Endothelial cell of umbilical vein (primary cell): ENCODE measurements at regions not wholly inside any gene's neighbourhood (a gene's known extent, or its start where the extent isn't known, plus 50 kb on each side); places are given as distances from the start of the nearest gene placed in this dataset.
A peak's percentile ranks its signal among the peaks of the same experiment; 100 is the strongest.

Experiments used
- BruUV-seq: library from RNA; stranded (reverse); fragments of 400-500 nt; replicated peaks from 2 replicates; lab custom pipeline; 2021; lab: Mats Ljungman, UMichigan
- CTCF ChIA-PET: fragments of 300-600, 350-600 bp; sonication (Branson Sonifier 250); formaldehyde crosslinking; loops from one replicate; lab custom pipeline; 2021; ENCODE audit warnings: antibody characterized with exemption, inconsistent platforms; lab: Charles Lee
- POLR2A ChIA-PET: fragments of 300-600, 350-600 bp; sonication (Branson Sonifier 250); formaldehyde crosslinking; loops from one replicate; lab custom pipeline; 2021; ENCODE audit warnings: antibody characterized with exemption, inconsistent platforms; lab: Charles Lee
- DNase-seq: peaks from one replicate; pipeline ENCODE4 v3.0.0-alpha.2; 2011; ENCODE audit warnings: low read depth, low spot score
- FAIRE-seq: peaks from 2 replicates; lab custom pipeline; 2011; peaks lifted over from hg19 to GRCh38; lab: Jason Lieb, UNC
- H2AFZ ChIP-seq: 2 replicates; pipeline ENCODE4 v1.6.0; 2012; ENCODE audit warnings: low read depth, low read length, control low read depth, inconsistent platforms
- H3K27ac ChIP-seq: 2 replicates; pipeline ENCODE4 v1.5.1; 2011; ENCODE audit warnings: low read depth, mild to moderate bottlenecking, control low read depth, low read length, moderate library complexity; ENCODE audit not compliant: insufficient read depth
- H3K27me3 ChIP-seq, 2 experiments: 2 replicates each; pipeline versions ENCODE4 v1.6.0 to v1.6.1; 2011; ENCODE audit warnings: low read length in 2 of 2, mixed read lengths in 1 of 2; ENCODE audit not compliant: control insufficient read depth in 2 of 2, insufficient read depth in 2 of 2
- H3K36me3 ChIP-seq, 2 experiments: 2 replicates in 1 of 2; 3 replicates in 1 of 2; pipeline ENCODE4 v1.5.1; 2011; ENCODE audit warnings: low read length in 2 of 2, mild to moderate bottlenecking in 1 of 2, moderate library complexity in 1 of 2; ENCODE audit not compliant: control insufficient read depth in 2 of 2, insufficient read depth in 2 of 2; ENCODE audit errors: extremely low read depth in 1 of 2
- H3K4me1 ChIP-seq: 3 replicates; pipeline ENCODE4 v1.5.1; 2011; ENCODE audit warnings: mild to moderate bottlenecking, low read length; ENCODE audit not compliant: control insufficient read depth, insufficient read depth; ENCODE audit errors: extremely low read depth
- H3K4me2 ChIP-seq: 2 replicates; pipeline ENCODE4 v1.6.1; 2011; ENCODE audit warnings: low read length, control low read depth, mixed read lengths; ENCODE audit not compliant: insufficient read depth
- H3K4me3 ChIP-seq, 3 experiments: fragments of 200-600 bp in 1 of 3; sonication (generic), shearing (Covaris generic) in 1 of 3; replicated peaks in 1 of 3; 2 replicates each; pipeline ENCODE4 v1.5.1; 2011 to 2016; ENCODE audit warnings: control low read depth in 3 of 3, low read length in 3 of 3, mild to moderate bottlenecking in 2 of 3, inconsistent platforms in 1 of 3, low read depth in 1 of 3, moderate library complexity in 1 of 3; ENCODE audit not compliant: insufficient read depth in 1 of 3
- H3K79me2 ChIP-seq: 2 replicates; pipeline ENCODE4 v1.6.0; 2012; ENCODE audit warnings: low read length, inconsistent platforms; ENCODE audit not compliant: control insufficient read depth, insufficient read depth
- H3K9ac ChIP-seq: replicated peaks from 2 replicates; pipeline ENCODE3; 2011; ENCODE audit warnings: low read length, control low read depth; ENCODE audit not compliant: insufficient read depth; ENCODE audit errors: extremely low read depth
- H3K9me1 ChIP-seq: replicated peaks from 3 replicates; pipeline ENCODE4 v1.6.0; 2011; ENCODE audit warnings: mild to moderate bottlenecking, low read length; ENCODE audit not compliant: control insufficient read depth, insufficient read depth; ENCODE audit errors: extremely low read depth
- H3K9me3 ChIP-seq: replicated peaks from 2 replicates; pipeline ENCODE4 v1.5.1; 2012; ENCODE audit warnings: low read length, inconsistent platforms; ENCODE audit not compliant: control insufficient read depth, insufficient read depth
- H4K20me1 ChIP-seq: replicated peaks from 2 replicates; pipeline ENCODE3; 2011; ENCODE audit warnings: mild to moderate bottlenecking, low read length; ENCODE audit not compliant: control insufficient read depth, insufficient read depth; ENCODE audit errors: extremely low read depth
- EZH2 ChIP-seq: IDR thresholded peaks from 2 replicates; pipeline ENCODE4 v1.6.1; 2012; ENCODE audit warnings: borderline replicate concordance, low read depth, mild to moderate bottlenecking, moderate library complexity, low read length, inconsistent platforms; ENCODE audit not compliant: severe bottlenecking
- FOS ChIP-seq: IDR thresholded peaks from 2 replicates; pipeline ENCODE4 v1.6.1; 2011; ENCODE audit warnings: mild to moderate bottlenecking, low read length, moderate library complexity, borderline replicate concordance; ENCODE audit not compliant: insufficient read depth
- GATA2 ChIP-seq: IDR thresholded peaks from 2 replicates; pipeline ENCODE4 v1.7.0; 2011; ENCODE audit warnings: low read depth, mild to moderate bottlenecking, moderate library complexity, mixed read lengths, low read length; ENCODE audit not compliant: insufficient read length, insufficient read depth
- JUN ChIP-seq: IDR thresholded peaks from 2 replicates; pipeline ENCODE4 v1.6.1; 2011; ENCODE audit warnings: borderline replicate concordance, low read depth; ENCODE audit not compliant: insufficient read length, insufficient read depth
- MYC ChIP-seq: IDR thresholded peaks from one replicate; pipeline ENCODE4 v1.6.1; 2011; ENCODE audit warnings: mild to moderate bottlenecking, low read depth, low read length
- POLR2A ChIP-seq: IDR thresholded peaks from 2 replicates; pipeline ENCODE4 v1.6.1; 2012; ENCODE audit warnings: low read depth, mild to moderate bottlenecking, control low read depth, low read length
- POLR2AphosphoS5 ChIP-seq: IDR thresholded peaks from 2 replicates; pipeline ENCODE4 v1.6.1; 2012; ENCODE audit warnings: low read depth, mild to moderate bottlenecking, control low read depth, low read length, moderate library complexity; ENCODE audit not compliant: insufficient read depth
- dilution Hi-C: fragments of 300-500 bp; cut with MboI; formaldehyde crosslinking; loops from one replicate; pipeline ENCODE4 v1.15.0; 2019; ENCODE audit warnings: low sequenced_read_pairs; ENCODE audit not compliant: extremely low pct_ligation_motif_present
- intact Hi-C: fragments of 100-400 bp; cut with micrococcal nuclease; formaldehyde crosslinking; loops from one replicate; pipeline ENCODE4 v1.10.0; 2022
- TF ChIP-seq, protein P1 (sequence below), 2 donors: IDR thresholded peaks; 1 replicate in 1 of 2; 2 replicates in 1 of 2; pipeline ENCODE4 v1.5.1; 2011; ENCODE audit warnings: low read length in 2 of 2, mild to moderate bottlenecking in 2 of 2, moderate library complexity in 2 of 2, control low read depth in 1 of 2, inconsistent platforms in 1 of 2, low read depth in 1 of 2; ENCODE audit not compliant: insufficient read depth in 1 of 2; ENCODE audit errors: extremely low read depth in 1 of 2
- TF ChIP-seq, protein P2 (sequence below): IDR thresholded peaks from 2 replicates; pipeline ENCODE4 v1.6.1; 2011; ENCODE audit not compliant: insufficient read depth, insufficient read length

DNA sequence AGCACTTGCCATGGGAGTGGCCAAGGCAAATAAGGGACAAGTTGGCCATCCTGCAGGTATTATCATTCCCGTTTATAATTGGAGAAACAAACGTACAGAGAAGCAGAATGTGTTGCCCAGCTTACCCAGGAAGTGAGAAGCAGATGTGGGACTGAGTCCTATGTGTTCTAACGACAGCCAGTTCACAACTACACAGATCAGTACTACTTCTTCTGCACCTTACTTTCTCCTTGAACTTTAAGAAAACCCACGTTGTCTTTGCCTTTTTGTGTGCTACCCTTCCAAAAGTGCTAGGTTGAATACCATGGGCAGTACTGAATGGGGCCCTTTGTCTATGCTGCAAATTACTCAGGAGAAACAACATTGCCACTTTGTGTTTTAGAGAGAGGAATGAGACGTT is 62.8 kb upstream of the BLID start:
- no TSS peak for BruUV-seq
- Histone ChIP-seq H3K27me3 (no peaks in the 10 kb centered on the region), H2AFZ (no peak overlapping the region), H3K4me3 (peak overlapping the region; percentile 29 to 100 (median 99)), H3K79me2 (peaks cover 64% of the 10 kb centered on the region), H3K9me1 (no peaks in the 10 kb centered on the region), H4K20me1 (no peaks in the 10 kb centered on the region), H3K9ac (peak overlapping the region; percentile 84), H3K4me1 (peaks cover 74% of the 10 kb centered on the region), H3K4me2 (peak overlapping the region; percentile 99), H3K27ac (peak overlapping the region; percentile 86), H3K9me3 (no peaks in the 10 kb centered on the region), H3K36me3 (no peaks in the 10 kb centered on the region)
- POLR2A ChIA-PET: no interaction called here
- peak; percentile 64 for DNase-seq
- intact Hi-C loops: no loop called here
- CTCF ChIA-PET: interaction anchor here (1.5 to 2.9 kb wide), 4 partner anchors 9 to 24 kb away, joined by 5 to 22 read pairs (median 12); no protein-coding TSS in a partner anchor
- TF ChIP-seq, protein P1, sequence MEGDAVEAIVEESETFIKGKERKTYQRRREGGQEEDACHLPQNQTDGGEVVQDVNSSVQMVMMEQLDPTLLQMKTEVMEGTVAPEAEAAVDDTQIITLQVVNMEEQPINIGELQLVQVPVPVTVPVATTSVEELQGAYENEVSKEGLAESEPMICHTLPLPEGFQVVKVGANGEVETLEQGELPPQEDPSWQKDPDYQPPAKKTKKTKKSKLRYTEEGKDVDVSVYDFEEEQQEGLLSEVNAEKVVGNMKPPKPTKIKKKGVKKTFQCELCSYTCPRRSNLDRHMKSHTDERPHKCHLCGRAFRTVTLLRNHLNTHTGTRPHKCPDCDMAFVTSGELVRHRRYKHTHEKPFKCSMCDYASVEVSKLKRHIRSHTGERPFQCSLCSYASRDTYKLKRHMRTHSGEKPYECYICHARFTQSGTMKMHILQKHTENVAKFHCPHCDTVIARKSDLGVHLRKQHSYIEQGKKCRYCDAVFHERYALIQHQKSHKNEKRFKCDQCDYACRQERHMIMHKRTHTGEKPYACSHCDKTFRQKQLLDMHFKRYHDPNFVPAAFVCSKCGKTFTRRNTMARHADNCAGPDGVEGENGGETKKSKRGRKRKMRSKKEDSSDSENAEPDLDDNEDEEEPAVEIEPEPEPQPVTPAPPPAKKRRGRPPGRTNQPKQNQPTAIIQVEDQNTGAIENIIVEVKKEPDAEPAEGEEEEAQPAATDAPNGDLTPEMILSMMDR (IDR thresholded peaks at IDR 0.05; ENCODE audit: extremely low read depth in 1 of 2, insufficient read depth in 1 of 2, low read depth in 1 of 2, low read length in 2 of 2): no peak
- no peak for TF ChIP-seq POLR2AphosphoS5
- TF ChIP-seq JUN: no peak
- peak; percentile 65 for TF ChIP-seq POLR2A
- peak; percentile 64 for FAIRE-seq
- dilution Hi-C loops: no loop called here

DNA sequence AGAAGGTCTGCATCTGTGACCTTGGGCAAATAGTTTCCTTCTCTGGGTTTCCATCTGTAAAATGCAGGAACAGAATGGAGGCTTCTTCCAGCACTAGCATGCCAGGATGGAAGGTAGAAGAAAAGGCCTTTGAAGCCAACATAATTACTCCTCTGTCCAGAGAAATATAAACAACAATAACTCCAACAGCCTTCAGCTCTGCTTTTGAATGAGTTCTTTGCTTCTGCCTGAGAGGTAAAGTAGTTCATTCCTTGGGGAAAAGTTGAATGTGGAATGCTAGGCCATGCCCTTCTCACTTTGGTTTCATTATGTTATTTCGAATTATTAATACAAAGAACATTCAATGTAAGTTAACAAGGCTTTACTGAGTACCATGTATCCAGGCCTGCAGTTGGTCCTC is 61.2 kb upstream of the BLID start:
- Histone ChIP-seq H3K4me3 (peak overlapping the region in 2 of 3 experiments; percentile 99 to 100), H3K79me2 (peaks cover 79% of the 10 kb centered on the region), H3K4me1 (peaks cover 74% of the 10 kb centered on the region), H2AFZ (no peak overlapping the region), H3K27me3 (no peaks in the 10 kb centered on the region), H4K20me1 (no peaks in the 10 kb centered on the region), H3K9me1 (no peaks in the 10 kb centered on the region), H3K9me3 (no peaks in the 10 kb centered on the region), H3K4me2 (peak overlapping the region; percentile 99), H3K36me3 (no peaks in the 10 kb centered on the region), H3K9ac (peak overlapping the region; percentile 20), H3K27ac (no peak overlapping the region)
- TF ChIP-seq JUN (no peak), POLR2A (no peak), POLR2AphosphoS5 (no peak), GATA2 (no peak), EZH2 (no peak), FOS (no peak), MYC (no peak)
- TF ChIP-seq, protein P1 (IDR thresholded peaks at IDR 0.05; ENCODE audit: extremely low read depth in 1 of 2, insufficient read depth in 1 of 2, low read depth in 1 of 2, low read length in 2 of 2): no peak
- TF ChIP-seq, protein P2, sequence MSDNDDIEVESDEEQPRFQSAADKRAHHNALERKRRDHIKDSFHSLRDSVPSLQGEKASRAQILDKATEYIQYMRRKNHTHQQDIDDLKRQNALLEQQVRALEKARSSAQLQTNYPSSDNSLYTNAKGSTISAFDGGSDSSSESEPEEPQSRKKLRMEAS: no peak
- intact Hi-C loops (loop anchor here (1.0 kb wide), 1 partner anchor 20 kb away; no protein-coding TSS in a partner anchor), dilution Hi-C loops (no loop called here)
- DNase-seq (no peak), FAIRE-seq (no peak)
- ChIA-PET POLR2A (interaction anchor here (1.2 kb wide), 1 partner anchor 12 kb away, joined by 3 read pairs; no protein-coding TSS in a partner anchor), CTCF (interaction anchor here (1.2 kb wide), 1 partner anchor 23 kb away, joined by 3 read pairs; no protein-coding TSS in a partner anchor)
- BruUV-seq: no TSS peak
